ENCODE measurements at regions not wholly inside any gene's neighbourhood (a gene's known extent, or its start where the extent isn't known, plus 50 kb on each side); places are given as distances from the start of the nearest gene placed in this dataset.

DNA sequence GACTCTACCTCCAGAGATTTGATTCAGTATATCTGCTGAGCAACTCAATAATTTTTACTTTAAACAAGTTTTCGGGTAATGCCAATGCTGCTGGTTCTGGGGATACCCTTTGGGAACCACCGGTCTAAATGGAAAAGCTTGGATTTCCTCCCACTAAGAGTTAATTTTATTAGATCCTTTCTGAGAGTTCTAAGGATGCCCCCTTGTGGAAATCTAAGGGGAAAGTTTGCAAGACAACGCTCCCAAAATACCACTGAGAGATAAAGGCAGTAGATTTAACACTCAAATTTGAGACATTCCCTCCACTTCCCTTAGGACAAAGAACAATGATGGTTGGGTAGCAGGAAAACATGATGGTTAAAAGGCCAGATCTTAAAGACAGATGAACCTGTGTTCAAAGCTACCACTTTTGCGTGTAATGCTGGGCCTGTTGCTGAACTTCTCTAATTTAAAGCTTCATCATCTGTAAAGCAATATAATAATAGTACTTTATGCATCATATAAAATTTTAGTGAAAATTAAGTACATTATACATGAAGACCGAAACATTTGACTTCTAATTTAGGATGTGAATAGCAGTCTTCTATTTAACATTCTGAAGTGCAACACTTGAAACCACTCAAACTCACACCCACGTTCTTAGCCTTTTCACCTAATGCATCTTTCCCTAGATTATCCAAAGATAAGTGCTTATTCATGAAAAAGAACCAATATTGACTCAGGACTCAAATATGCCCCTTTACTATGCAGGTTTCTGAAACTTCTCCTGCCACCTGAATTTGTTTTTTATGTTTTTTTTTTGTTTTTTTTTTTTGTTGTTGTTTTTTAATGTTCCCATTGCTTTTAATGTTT is 110.1 kb upstream of the LUZP2 start:
- TF ChIP-seq POLR2A (IDR thresholded peaks at IDR 0.05) = no peak
- TF ChIP-seq, protein P1, sequence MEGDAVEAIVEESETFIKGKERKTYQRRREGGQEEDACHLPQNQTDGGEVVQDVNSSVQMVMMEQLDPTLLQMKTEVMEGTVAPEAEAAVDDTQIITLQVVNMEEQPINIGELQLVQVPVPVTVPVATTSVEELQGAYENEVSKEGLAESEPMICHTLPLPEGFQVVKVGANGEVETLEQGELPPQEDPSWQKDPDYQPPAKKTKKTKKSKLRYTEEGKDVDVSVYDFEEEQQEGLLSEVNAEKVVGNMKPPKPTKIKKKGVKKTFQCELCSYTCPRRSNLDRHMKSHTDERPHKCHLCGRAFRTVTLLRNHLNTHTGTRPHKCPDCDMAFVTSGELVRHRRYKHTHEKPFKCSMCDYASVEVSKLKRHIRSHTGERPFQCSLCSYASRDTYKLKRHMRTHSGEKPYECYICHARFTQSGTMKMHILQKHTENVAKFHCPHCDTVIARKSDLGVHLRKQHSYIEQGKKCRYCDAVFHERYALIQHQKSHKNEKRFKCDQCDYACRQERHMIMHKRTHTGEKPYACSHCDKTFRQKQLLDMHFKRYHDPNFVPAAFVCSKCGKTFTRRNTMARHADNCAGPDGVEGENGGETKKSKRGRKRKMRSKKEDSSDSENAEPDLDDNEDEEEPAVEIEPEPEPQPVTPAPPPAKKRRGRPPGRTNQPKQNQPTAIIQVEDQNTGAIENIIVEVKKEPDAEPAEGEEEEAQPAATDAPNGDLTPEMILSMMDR (IDR thresholded peaks at IDR 0.05) = peak in 2 of 6 experiments; percentile 22 to 38
